CD4-positive, alpha-beta T cell treated with Interleukin-10 for 1 hour (primary cell): ENCODE measurements at regions not wholly inside any gene's neighbourhood (a gene's known extent, or its start where the extent isn't known, plus 50 kb on each side); places are given as distances from the start of the nearest gene placed in this dataset.

Experiments
- DNase-seq: peaks from one replicate; pipeline ENCODE4 v3.0.0-alpha.2; 2020

DNA sequence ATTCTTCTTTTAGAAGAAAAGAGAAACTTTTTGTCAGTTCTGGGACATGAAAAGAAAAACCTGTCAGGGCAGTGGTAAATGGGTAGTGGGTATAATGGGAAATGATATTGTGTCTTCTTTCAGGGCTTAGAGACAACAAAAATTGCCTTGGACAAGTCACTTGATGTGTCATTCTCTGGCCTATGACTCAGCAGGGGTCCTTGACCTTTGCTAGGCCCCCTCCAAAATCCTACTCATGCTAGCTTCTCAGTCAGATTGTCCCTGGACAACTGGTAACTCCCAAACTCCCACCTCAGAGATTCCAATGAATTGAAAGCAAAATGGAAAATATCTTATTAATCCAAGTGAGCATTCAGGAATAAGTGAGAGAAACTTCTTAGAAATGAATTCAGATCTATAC, 258.8 kb upstream of the SPRY2 start:
- no peak for DNase-seq

DNA sequence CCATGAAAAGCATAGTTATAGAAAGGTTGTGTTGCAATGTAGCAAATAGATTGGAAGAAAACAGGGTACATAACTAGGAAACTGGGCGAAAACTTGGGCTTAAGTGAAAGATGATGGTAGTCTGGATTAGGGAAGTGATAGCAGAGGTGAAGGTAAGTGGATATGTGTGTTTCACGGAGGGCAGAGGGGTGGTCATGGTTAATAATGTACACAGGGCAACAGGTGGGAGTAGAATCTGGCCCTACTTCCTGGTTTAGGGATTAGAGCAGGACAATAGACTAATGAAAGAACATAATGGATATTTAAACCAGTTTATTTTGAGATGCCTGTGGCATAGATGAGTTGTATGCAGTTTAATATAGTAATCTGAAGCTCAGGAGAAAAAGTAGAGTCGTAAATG, 257.3 kb upstream of the SPRY2 start:
- DNase-seq = no peak

GRCh38 chr13:80591976-80592740, 251.2 kb upstream of the SPRY2 start:
- no peak for DNase-seq

- DNase-seq = no peak
Observed at GRCh38 chr13:80590551-80590950, 249.6 kb upstream of the SPRY2 start.

- DNase-seq = no peak
Observed at GRCh38 chr13:80586356-80586755, 245.4 kb upstream of the SPRY2 start.

DNA sequence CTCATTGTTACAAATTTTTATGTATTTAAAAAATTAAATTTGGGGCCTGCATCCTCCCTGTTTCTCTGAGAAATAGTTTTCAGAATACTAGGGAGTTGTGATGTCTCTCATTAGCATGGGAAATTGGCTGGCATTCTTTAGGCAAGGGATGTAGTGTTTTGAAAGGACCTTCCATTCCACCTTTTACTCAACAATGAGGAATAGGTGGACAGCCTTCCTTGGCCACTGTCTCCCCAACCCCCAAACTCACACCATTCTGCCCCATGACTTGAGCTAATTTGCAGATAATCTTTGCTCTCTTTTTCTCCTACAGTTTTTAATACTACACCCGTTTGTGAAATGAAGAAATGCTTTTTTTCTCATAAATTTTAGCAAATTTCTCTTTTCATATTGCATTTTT, 244.6 kb upstream of the SPRY2 start:
- DNase-seq = no peak

GRCh38 chr13:80584785-80585184, 243.9 kb upstream of the SPRY2 start:
- no peak for DNase-seq

DNA sequence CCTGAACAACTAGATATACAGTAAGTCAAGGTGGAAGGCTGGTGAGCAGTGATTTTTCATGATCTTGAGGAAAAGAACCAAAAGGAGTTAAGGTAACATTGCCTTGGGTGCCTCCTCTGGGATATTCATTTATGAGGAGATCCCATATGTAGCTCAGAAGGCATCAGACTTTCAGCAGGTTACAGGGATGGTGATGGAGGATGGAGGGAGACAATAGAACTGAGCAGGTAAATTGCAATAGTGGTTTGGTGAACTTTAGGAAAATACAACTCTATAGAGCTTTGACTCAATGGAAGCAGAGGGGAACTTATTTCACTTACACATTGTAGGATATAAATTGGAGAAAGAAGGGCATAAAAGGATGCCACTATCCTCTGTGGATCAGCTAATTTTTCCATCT, 243.4 kb upstream of the SPRY2 start:
- no peak for DNase-seq

- no peak for DNase-seq
Observed at GRCh38 chr13:80577926-80578670, 237.2 kb upstream of the SPRY2 start.

DNA sequence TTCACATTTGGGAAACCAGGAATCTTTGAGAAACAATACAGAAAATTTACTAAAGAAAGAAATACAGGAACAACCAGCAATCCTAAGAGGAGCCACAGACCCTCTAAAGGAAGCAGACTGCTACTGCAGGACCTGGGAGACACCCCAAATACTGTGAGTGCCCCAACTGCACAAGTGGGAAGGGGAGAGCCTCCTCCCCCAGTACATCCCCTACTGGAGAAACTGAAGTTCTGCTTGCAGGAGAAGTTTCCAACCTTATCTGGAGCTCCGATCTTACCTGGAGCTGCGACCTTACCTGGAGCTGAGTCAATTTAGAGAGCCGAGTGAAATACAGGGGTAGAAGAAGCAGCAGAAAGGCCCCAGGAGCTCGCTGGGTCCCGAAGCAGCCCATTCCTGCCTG, 236.4 kb upstream of the SPRY2 start:
- DNase-seq = no peak

GRCh38 chr13:80574113-80574850, 233.4 kb upstream of the SPRY2 start:
- DNase-seq = no peak

GRCh38 chr13:80572923-80573316, 232.0 kb upstream of the SPRY2 start:
- DNase-seq = no peak

- no peak for DNase-seq
Observed at GRCh38 chr13:80572308-80572922, 231.5 kb upstream of the SPRY2 start.

DNA sequence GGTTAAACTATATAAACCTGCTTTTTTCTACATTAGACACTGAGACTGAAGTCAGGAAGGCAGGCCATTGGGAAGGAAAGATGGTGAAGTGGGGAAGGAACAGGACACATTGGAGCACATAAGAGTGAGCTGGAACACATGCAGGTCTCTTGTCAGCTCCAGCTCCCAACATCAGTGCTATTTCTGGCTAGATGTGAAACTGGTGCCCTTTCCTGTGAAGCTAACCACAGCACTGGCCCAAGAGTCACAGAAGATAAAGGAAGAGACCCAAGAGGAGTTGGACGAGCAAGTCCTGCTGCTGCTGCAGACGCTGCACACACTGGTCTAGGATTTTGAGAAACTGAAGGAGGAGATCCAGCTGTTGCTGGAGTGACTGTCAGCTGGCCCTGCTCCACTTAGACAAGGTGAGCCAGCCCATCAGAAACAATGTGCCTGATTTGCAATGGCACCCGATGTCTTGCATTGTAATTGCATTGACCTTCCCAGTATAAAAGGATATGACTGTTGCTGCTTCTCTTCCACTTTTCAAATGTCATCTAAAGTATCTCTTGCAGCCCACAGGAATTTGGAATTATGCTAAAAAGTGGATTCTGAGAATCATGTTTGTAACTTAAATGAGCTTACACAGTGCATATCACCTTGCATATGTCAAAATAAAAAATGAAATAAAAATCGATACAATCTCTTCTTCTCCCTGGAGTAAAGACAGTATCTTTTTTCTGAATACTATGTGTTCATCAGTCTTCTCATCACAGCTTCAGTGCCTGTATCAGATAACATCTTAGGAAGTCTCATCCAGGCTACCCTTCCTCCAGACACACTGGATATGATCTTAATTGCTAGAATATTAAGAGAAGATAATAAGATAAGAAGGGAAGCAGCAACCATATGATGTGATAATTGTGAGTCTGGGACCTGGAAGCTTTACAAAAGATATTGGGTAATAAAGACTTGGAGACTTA, 230.7 kb upstream of the SPRY2 start:
- no peak for DNase-seq

DNA sequence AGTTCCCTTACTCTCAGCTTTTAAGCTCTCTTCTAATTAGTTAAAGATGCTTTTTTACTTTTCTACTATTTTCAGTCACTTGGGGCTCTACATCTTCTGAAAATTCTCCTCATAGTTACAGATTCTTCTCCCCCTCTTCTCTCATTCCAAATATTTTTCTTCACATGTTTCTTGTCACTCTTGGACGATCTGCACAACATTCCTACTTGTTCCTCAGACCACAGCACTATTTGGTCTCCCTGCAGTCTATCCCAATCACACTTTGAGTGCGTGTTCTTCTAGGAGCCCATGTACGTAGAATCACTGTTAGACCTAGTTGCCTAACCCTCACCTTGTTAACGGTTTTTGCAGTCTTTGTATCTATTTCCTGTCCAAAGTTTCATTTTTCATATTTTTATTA, 222.5 kb upstream of the SPRY2 start:
- DNase-seq = no peak

GRCh38 chr13:80562433-80563156, 221.7 kb upstream of the SPRY2 start:
- DNase-seq = no peak

DNA sequence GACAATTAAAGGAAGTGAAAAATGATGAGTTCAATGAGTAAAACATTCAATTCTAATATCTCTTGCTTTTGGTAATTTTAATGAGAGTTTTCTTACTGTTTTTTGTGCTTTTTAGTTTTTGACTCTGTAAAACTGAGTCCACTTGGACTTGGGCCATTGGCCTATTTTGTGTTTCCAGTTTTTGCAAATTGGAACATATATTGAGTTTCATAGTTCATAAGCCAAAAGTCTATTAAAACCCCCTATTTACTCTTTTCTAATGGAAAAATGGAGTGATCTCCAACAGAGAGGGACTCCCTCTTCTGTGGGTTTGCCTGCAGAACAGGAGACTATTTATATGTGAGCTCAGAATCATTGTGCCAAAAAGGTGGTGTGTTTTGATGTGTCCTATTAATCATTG, 219.7 kb upstream of the SPRY2 start:
- DNase-seq = no peak

DNA sequence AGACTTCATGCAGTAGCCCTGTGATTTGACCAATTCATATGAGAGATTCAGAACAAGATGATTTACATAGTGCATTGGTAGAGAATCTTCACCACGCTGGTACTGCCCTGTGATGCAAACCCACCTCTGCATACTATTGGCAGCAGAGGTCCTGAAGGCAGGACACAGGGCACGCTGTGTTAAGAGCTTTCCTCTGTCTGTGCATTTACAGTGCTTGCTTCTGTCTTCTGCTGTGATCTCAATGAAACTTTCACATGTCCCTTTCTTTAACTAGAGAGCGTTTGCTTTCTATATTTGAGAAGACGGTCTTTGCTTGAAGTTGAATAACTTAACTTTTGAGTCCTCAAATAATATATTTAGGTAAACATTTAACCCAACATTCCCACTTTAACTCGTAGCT, 219.0 kb upstream of the SPRY2 start:
- DNase-seq = no peak

- DNase-seq = no peak
Observed at GRCh38 chr13:80558074-80558473, 217.1 kb upstream of the SPRY2 start.

GRCh38 chr13:80555796-80556678, 215.1 kb upstream of the SPRY2 start:
- no peak for DNase-seq
